ENCODE measurements at regions not wholly inside any gene's neighbourhood (a gene's known extent, or its start where the extent isn't known, plus 50 kb on each side); places are given as distances from the start of the nearest gene placed in this dataset.

DNA sequence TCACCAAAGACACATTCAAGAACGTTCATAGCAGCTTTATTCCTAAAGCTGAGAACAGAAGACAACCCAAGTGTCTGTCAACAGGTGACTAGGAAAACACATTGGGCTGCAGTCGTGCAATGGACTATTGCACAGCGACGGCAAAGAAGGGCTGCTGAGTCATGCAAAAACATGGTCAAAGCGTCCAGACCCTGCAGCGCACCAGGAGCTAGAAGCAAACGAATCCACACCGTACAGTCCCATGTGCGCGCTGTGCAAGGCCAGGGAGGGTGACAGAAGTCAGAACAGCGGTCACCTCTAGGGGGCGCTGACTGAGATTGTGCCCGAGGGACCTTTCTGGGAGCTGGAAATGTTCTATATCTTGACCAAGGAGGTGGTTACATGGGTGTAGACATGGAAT, 266.4 kb downstream of the MAF start:
- TF ChIP-seq, protein P1, sequence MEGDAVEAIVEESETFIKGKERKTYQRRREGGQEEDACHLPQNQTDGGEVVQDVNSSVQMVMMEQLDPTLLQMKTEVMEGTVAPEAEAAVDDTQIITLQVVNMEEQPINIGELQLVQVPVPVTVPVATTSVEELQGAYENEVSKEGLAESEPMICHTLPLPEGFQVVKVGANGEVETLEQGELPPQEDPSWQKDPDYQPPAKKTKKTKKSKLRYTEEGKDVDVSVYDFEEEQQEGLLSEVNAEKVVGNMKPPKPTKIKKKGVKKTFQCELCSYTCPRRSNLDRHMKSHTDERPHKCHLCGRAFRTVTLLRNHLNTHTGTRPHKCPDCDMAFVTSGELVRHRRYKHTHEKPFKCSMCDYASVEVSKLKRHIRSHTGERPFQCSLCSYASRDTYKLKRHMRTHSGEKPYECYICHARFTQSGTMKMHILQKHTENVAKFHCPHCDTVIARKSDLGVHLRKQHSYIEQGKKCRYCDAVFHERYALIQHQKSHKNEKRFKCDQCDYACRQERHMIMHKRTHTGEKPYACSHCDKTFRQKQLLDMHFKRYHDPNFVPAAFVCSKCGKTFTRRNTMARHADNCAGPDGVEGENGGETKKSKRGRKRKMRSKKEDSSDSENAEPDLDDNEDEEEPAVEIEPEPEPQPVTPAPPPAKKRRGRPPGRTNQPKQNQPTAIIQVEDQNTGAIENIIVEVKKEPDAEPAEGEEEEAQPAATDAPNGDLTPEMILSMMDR (conservative IDR thresholded peaks at IDR 0.05; ENCODE audit: low read depth, low read length): no peak
- TF ChIP-seq RFX5 (IDR thresholded peaks at IDR 0.05; ENCODE audit: low read depth, low read length) (no peak), POLR2A (IDR thresholded peaks at IDR 0.05; ENCODE audit: low read depth, low read length) (no peak), CHD1 (IDR thresholded peaks at IDR 0.05; ENCODE audit: low read depth, low read length) (no peak), MAFK (IDR thresholded peaks at IDR 0.05; ENCODE audit: low read depth, low read length) (no peak)
